HFF-Myc (cell line): ENCODE measurements at regions not wholly inside any gene's neighbourhood (a gene's known extent, or its start where the extent isn't known, plus 50 kb on each side); places are given as distances from the start of the nearest gene placed in this dataset.

ENCODE experiments used
- DNase-seq: peaks from one replicate; pipeline ENCODE4 v3.0.0-alpha.2; 2011; ENCODE audit warnings: low read depth; ENCODE audit errors: extremely low read depth
- H3K4me3 ChIP-seq: replicated peaks from 2 replicates; pipeline ENCODE4 v1.5.1; 2011; ENCODE audit warnings: low read depth, mild to moderate bottlenecking, control low read depth, low read length
- TF ChIP-seq, protein P1 (sequence below): IDR thresholded peaks from 2 replicates; pipeline ENCODE4 v1.5.1; 2012; ENCODE audit warnings: mild to moderate bottlenecking, low read depth, low read length, control low read depth; ENCODE audit errors: missing control alignments

DNA sequence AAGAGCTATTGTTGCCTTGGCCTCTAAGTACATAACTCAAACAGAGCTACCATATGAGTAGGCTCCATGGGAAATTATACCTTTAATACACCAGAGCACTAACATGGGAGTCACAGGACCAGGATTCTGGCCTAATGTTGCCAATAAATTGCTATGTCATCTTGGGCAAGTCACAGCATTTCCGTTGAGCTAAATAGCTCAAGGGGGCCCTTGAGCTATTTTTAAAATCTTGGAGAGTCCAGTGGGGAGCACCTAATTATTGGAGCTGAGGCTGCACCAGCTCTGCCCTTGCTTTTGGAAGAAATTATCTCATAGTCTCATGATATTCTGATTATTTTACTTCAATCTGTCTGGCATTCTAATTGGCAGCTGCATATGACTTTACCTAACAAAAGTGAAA, 350.8 kb downstream of the ENC1 start:
- no peak overlapping the region for H3K4me3 ChIP-seq
- no peak for DNase-seq
- TF ChIP-seq, protein P1, sequence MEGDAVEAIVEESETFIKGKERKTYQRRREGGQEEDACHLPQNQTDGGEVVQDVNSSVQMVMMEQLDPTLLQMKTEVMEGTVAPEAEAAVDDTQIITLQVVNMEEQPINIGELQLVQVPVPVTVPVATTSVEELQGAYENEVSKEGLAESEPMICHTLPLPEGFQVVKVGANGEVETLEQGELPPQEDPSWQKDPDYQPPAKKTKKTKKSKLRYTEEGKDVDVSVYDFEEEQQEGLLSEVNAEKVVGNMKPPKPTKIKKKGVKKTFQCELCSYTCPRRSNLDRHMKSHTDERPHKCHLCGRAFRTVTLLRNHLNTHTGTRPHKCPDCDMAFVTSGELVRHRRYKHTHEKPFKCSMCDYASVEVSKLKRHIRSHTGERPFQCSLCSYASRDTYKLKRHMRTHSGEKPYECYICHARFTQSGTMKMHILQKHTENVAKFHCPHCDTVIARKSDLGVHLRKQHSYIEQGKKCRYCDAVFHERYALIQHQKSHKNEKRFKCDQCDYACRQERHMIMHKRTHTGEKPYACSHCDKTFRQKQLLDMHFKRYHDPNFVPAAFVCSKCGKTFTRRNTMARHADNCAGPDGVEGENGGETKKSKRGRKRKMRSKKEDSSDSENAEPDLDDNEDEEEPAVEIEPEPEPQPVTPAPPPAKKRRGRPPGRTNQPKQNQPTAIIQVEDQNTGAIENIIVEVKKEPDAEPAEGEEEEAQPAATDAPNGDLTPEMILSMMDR = no peak

DNA sequence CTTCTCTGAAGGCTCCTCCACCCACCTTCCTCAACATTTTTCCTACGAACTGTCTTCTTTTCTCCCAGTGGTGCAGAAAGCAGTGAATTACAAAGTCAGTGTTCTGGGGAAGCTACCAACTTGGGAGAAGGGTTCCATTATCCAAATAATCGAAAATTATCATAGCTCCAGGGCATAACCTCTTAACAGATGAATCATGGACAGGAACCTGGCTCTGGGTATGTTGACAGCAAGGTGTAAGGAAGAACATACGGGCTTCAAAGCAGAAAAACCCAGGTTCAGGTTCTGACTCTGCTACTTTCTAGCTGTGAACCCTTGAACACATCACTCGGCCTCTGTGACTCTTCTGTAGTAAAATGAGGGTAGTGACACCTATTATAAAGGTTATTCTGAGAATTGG, 351.3 kb downstream of the ENC1 start:
- no peak overlapping the region for H3K4me3 ChIP-seq
- TF ChIP-seq, protein P1 = no peak
- no peak for DNase-seq

GRCh38 chr5:74288448-74289108, 351.9 kb downstream of the ENC1 start:
- no peak overlapping the region for H3K4me3 ChIP-seq
- no peak for DNase-seq
- TF ChIP-seq, protein P1 = no peak

- H3K4me3 ChIP-seq = no peak overlapping the region
- DNase-seq = no peak
- TF ChIP-seq, protein P1 = no peak
Measured at GRCh38 chr5:74288038-74288437, 352.5 kb downstream of the ENC1 start.

GRCh38 chr5:74286734-74287695, 353.5 kb downstream of the ENC1 start:
- TF ChIP-seq, protein P1 = no peak
- no peak for DNase-seq
- H3K4me3 ChIP-seq = no peak overlapping the region

- no peak overlapping the region for H3K4me3 ChIP-seq
- no peak for DNase-seq
- TF ChIP-seq, protein P1 = no peak
Measured at GRCh38 chr5:74285675-74286280, 354.8 kb downstream of the ENC1 start.
